HepG2 (cell line): ENCODE measurements at regions not wholly inside any gene's neighbourhood (a gene's known extent, or its start where the extent isn't known, plus 50 kb on each side); places are given as distances from the start of the nearest gene placed in this dataset.
A peak's percentile ranks its signal among the peaks of the same experiment; 100 is the strongest.

ENCODE experiments used
- ATAC-seq: fragments of 200-7000 bp; cut with Tn5 transposase; 3 replicates; pipeline ENCODE4 v1.9.1; 2020; ENCODE audit warnings: mild to moderate bottlenecking, moderate library complexity
- BruUV-seq: library from RNA; stranded (reverse); fragments of 400-500 nt; replicated peaks from 2 replicates; lab custom pipeline; 2021; lab: Mats Ljungman, UMichigan
- CTCF ChIA-PET: fragments of 300-600 bp; formaldehyde crosslinking; extraction: SDS; loops from one replicate; lab custom pipeline; 2021; ENCODE audit warnings: low total read pairs, inconsistent platforms, low intra/inter-chr PET ratio; lab: Yijun Ruan, JAX
- POLR2A ChIA-PET: fragments of 350-600 bp; sonication (Branson Sonifier 250); formaldehyde crosslinking; loops from one replicate; lab custom pipeline; 2020; ENCODE audit warnings: antibody characterized with exemption, inconsistent platforms; lab: Yijun Ruan, JAX
- DNase-seq: peaks from one replicate; pipeline ENCODE4 v3.0.0-alpha.2; 2015; ENCODE audit warnings: low spot score
- FAIRE-seq: peaks from 3 replicates; lab custom pipeline; 2011; peaks lifted over from hg19 to GRCh38; lab: Jason Lieb, UNC
- H2AFZ ChIP-seq: one replicate; pipeline ENCODE4 v1.6.1; 2011; ENCODE audit warnings: low read length, inconsistent platforms
- H3K27ac ChIP-seq: fragments of 300-600 bp; 3 replicates; pipeline ENCODE4 v1.8.0; 2011; ENCODE audit warnings: mixed run types, mild to moderate bottlenecking, mixed read lengths, low read length, inconsistent platforms; ENCODE audit not compliant: insufficient read depth; ENCODE audit errors: extremely low read length
- H3K27me3 ChIP-seq, 2 experiments: fragments of 200-600 bp in 1 of 2; 2 replicates in 1 of 2; 3 replicates in 1 of 2; pipeline versions ENCODE4 v1.6.0 to v1.8.0; 2011; ENCODE audit warnings: low read length in 2 of 2, mild to moderate bottlenecking in 2 of 2, moderate library complexity in 2 of 2, inconsistent platforms in 1 of 2; ENCODE audit not compliant: insufficient read depth in 2 of 2, control insufficient read depth in 1 of 2
- H3K36me3 ChIP-seq, 2 experiments: fragments of 200-600 bp in 1 of 2; replicated peaks in 1 of 2; 2 replicates in 1 of 2; 3 replicates in 1 of 2; pipeline versions ENCODE4 v1.5.1 to v1.8.0; 2011; ENCODE audit warnings: low read length in 2 of 2, inconsistent platforms in 1 of 2; ENCODE audit not compliant: insufficient read depth in 2 of 2, control insufficient read depth in 1 of 2
- H3K4me1 ChIP-seq: 2 replicates; pipeline ENCODE4 v1.5.1; 2012; ENCODE audit warnings: low read length, inconsistent platforms; ENCODE audit not compliant: insufficient read depth
- H3K4me2 ChIP-seq: 2 replicates; pipeline ENCODE4 v1.6.0; 2011; ENCODE audit warnings: low read depth, low read length, inconsistent platforms
- H3K4me3 ChIP-seq, 3 experiments: fragments of 200-600 bp in 1 of 3; sonication (generic), shearing (Covaris generic) in 1 of 3; replicated peaks in 1 of 3; 2 replicates each; pipeline ENCODE4 v1.5.1; 2011 to 2016; ENCODE audit warnings: low read length in 3 of 3, inconsistent platforms in 2 of 3, low read depth in 2 of 3, mild to moderate bottlenecking in 2 of 3, control low read depth in 1 of 3, mixed read lengths in 1 of 3; ENCODE audit not compliant: insufficient read depth in 1 of 3
- H3K79me2 ChIP-seq: one replicate; pipeline ENCODE4 v1.6.1; 2011; ENCODE audit warnings: low read length, inconsistent platforms; ENCODE audit not compliant: insufficient read depth
- H3K9ac ChIP-seq: 2 replicates; pipeline ENCODE4 v1.6.0; 2011; ENCODE audit warnings: mild to moderate bottlenecking, low read depth, low read length, inconsistent platforms; ENCODE audit not compliant: insufficient read depth
- H3K9me3 ChIP-seq: 2 replicates; pipeline ENCODE4 v1.5.1; 2012; ENCODE audit warnings: mild to moderate bottlenecking, low read length
- H4K20me1 ChIP-seq: 2 replicates; pipeline ENCODE4 v1.6.0; 2011; ENCODE audit warnings: inconsistent platforms, mild to moderate bottlenecking, low read length, moderate library complexity; ENCODE audit not compliant: insufficient read depth
- BCL6 ChIP-seq: IDR thresholded peaks from 2 replicates; pipeline ENCODE4 v1.6.1; 2016; ENCODE audit warnings: missing genetic modification reagents, missing compliant biosample characterization
- BORCS8-MEF2B ChIP-seq: sonication (generic); formaldehyde crosslinking; IDR thresholded peaks from 2 replicates; pipeline ENCODE4 v1.8.0; 2022; ENCODE audit warnings: mild to moderate bottlenecking, missing genetic modification reagents
- CEBPB ChIP-seq: IDR thresholded peaks from 2 replicates; pipeline ENCODE4 v1.6.1; 2011; ENCODE audit warnings: low read depth, low read length, improper control_type of control experiment, borderline replicate concordance
- CEBPG ChIP-seq: IDR thresholded peaks from 2 replicates; pipeline ENCODE4 v1.6.1; 2016
- HDAC6 ChIP-seq: fragments of 200-600 bp; sonication (generic); IDR thresholded peaks from 2 replicates; pipeline ENCODE4 v1.7.0; 2017; ENCODE audit warnings: mild to moderate bottlenecking, antibody characterized with exemption, low read length, low read depth
- HMGXB3 ChIP-seq: sonication (generic); formaldehyde crosslinking; IDR thresholded peaks from 2 replicates; pipeline ENCODE4 v1.4.0; 2020; ENCODE audit warnings: missing genetic modification reagents, borderline replicate concordance
- NCOA2 ChIP-seq: sonication (generic); formaldehyde crosslinking; IDR thresholded peaks from 2 replicates; pipeline ENCODE4 v1.8.0; 2022; ENCODE audit warnings: inconsistent platforms
- NFIC ChIP-seq: IDR thresholded peaks from 2 replicates; pipeline ENCODE4 v1.6.1; 2012; ENCODE audit warnings: mild to moderate bottlenecking, low read length, inconsistent platforms
- NR2C2 ChIP-seq: sonication (generic); formaldehyde crosslinking; IDR thresholded peaks from 2 replicates; pipeline ENCODE4 v1.4.0; 2020; ENCODE audit warnings: missing genetic modification reagents, mild to moderate bottlenecking, moderate library complexity, borderline replicate concordance
- NR2F1 ChIP-seq, 2 experiments: fragments of 450-650 bp in 1 of 2; formaldehyde crosslinking in 1 of 2; IDR thresholded peaks; 2 replicates each; pipeline versions ENCODE4 v1.5.0 to v1.6.1; 2016 to 2020; ENCODE audit warnings: mild to moderate bottlenecking in 1 of 2, missing compliant biosample characterization in 1 of 2, missing genetic modification reagents in 1 of 2, moderate library complexity in 1 of 2
- ZKSCAN1 ChIP-seq: fragments of 150-350 bp; IDR thresholded peaks from 2 replicates; pipeline ENCODE4 v1.6.1; 2014; ENCODE audit warnings: low read length
- ZNF138 ChIP-seq: sonication (generic); formaldehyde crosslinking; IDR thresholded peaks from 2 replicates; pipeline ENCODE4 v1.5.0; 2020; ENCODE audit warnings: mild to moderate bottlenecking, low read depth, missing genetic modification reagents
- ZNF292 ChIP-seq: sonication (generic); formaldehyde crosslinking; IDR thresholded peaks from 2 replicates; pipeline ENCODE4 v1.8.1; 2022; ENCODE audit warnings: mild to moderate bottlenecking, low read depth, missing genetic modification reagents, borderline replicate concordance
- ZNF350 ChIP-seq: sonication (generic); formaldehyde crosslinking; IDR thresholded peaks from 2 replicates; pipeline ENCODE4 v1.4.0; 2020; ENCODE audit warnings: mild to moderate bottlenecking, low read depth, missing genetic modification reagents, borderline replicate concordance
- ZNF644 ChIP-seq: IDR thresholded peaks from 2 replicates; pipeline ENCODE4 v1.6.1; 2016; ENCODE audit warnings: low read depth
- ZSCAN5A ChIP-seq: sonication (generic); formaldehyde crosslinking; IDR thresholded peaks from 2 replicates; pipeline ENCODE4 v1.8.0; 2022; ENCODE audit warnings: mild to moderate bottlenecking, missing genetic modification reagents, borderline replicate concordance
- WGBS: methylation state at CpG from one replicate; pipeline ENCODE4 v1.1.6; 2017; ENCODE audit warnings: low lambda C conversion rate; 5-methylcytosine and 5-hydroxymethylcytosine counted together
- in situ Hi-C: cut with HindIII; loops from 2 replicates; pipeline ENCODE4 v1.10.0; 2017; ENCODE audit warnings: low pct_unique_long_range_greater_than_20kb; ENCODE audit not compliant: extremely low pct_ligation_motif_present
- intact Hi-C: fragments of 100-400 bp; cut with micrococcal nuclease; formaldehyde crosslinking; loops from one replicate; pipeline ENCODE4 v1.10.0; 2022; ENCODE audit not compliant: unreplicated experiment

GRCh38 chr13:22736768-22737092 is 444.0 kb upstream of the SGCG start (continued):
- TF ChIP-seq HMGXB3 (CRISPR knock-in tag), result no peak
- TF ChIP-seq HDAC6, result no peak

GRCh38 chr13:22738357-22738756 is 442.4 kb upstream of the SGCG start:
- Histone ChIP-seq H3K9me3 (no peaks in the 10 kb centered on the region), H3K79me2 (no peaks in the 10 kb centered on the region), H3K27ac (no peak overlapping the region), H3K4me2 (no peak overlapping the region), H4K20me1 (no peaks in the 10 kb centered on the region), H3K36me3 (no peaks in the 10 kb centered on the region), H3K27me3 (0 out of 5 replicates have a peak, but pooled peaks cover 0 to 2% of the 10 kb centered on the region in 2 experiments), H3K4me3 (no peak overlapping the region), H2AFZ (no peak overlapping the region), H3K4me1 (peaks cover 10% of the 10 kb centered on the region)
- FAIRE-seq (no peak), DNase-seq (peak; percentile 48), ATAC-seq (no peak)
- in situ Hi-C loops (no loop called here), intact Hi-C loops (loop anchor here (5.0 kb wide), 1 partner anchor 86 kb away; no protein-coding TSS in a partner anchor)
- BruUV-seq, result no TSS peak
- POLR2A ChIA-PET, result no interaction called here
- WGBS, result 11% methylated on average over 3 of the region's 3 CpGs
- TF ChIP-seq CEBPB (peak; percentile 31; the same call in 1 of the 2 replicates), ZNF292 (CRISPR knock-in tag) (no peak), CEBPG (CRISPR knock-in tag) (peak; percentile 35; the same call in 1 of the 2 replicates), ZNF138 (CRISPR knock-in tag) (no peak), NFIC (no peak), ZKSCAN1 (no peak), NCOA2 (CRISPR knock-in tag) (0 out of 2 replicates have a peak, but pooled peaks have one; percentile 15), ZNF644 (CRISPR knock-in tag) (0 out of 2 replicates have a peak, but pooled peaks have one; percentile 30), BORCS8-MEF2B (CRISPR knock-in tag) (no peak), NR2F1 (CRISPR knock-in tag; IDR thresholded peaks at IDR 0.05) (no peak), NR2C2 (CRISPR knock-in tag) (no peak), BCL6 (CRISPR knock-in tag) (peak; percentile 26; the same call in 1 of the 2 replicates), ZSCAN5A (no peak), ZNF350 (no peak)
- TF ChIP-seq, all 625 proteins: peak for 5
- CTCF ChIA-PET, result no interaction called here
- H3K9ac ChIP-seq, result no peak overlapping the region
